ENCODE measurements at regions not wholly inside any gene's neighbourhood (a gene's known extent, or its start where the extent isn't known, plus 50 kb on each side); places are given as distances from the start of the nearest gene placed in this dataset.

DNA sequence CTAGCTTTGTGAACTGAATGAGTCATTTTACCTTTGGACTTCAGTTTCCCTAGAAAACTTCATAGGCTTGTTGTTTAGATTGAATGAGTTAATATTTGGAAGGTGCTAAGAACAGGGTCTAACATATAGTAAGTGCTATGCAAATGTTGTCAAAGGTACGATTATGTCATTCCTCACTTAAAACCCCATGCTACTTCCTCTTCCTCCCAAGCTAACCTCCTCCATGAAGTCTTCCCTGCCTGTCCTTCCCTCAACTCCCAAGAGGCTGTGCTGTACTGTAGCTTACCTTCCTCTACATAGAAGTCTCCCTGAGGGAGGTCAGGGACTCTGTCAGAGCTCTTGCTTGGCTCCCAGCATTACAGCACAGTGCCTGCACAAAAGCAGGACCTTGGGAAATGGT is 103.4 kb upstream of the PJA1 start:
- Histone ChIP-seq H3K4me1 (ENCODE audit: insufficient read depth, low read length, poor library complexity, severe bottlenecking) (no peaks in the 10 kb centered on the region), H3K9me3 (ENCODE audit: low read depth, low read length, poor library complexity, severe bottlenecking) (no peaks in the 10 kb centered on the region), H3K36me3 (ENCODE audit: insufficient read depth, low read length, poor library complexity, severe bottlenecking) (no peaks in the 10 kb centered on the region), H3K4me3 (ENCODE audit: low read depth, low read length, poor library complexity, severe bottlenecking) (no peak overlapping the region), H3K27me3 (replicated peaks; ENCODE audit: insufficient read depth, low read depth, low read length, poor library complexity) (no peaks in the 10 kb centered on the region), H3K27ac (ENCODE audit: low read depth, low read length, poor library complexity, severe bottlenecking) (no peak overlapping the region)
- intact Hi-C loops (cut with micrococcal nuclease; ENCODE audit: unreplicated experiment), result no loop called here
- TF ChIP-seq, protein P1, sequence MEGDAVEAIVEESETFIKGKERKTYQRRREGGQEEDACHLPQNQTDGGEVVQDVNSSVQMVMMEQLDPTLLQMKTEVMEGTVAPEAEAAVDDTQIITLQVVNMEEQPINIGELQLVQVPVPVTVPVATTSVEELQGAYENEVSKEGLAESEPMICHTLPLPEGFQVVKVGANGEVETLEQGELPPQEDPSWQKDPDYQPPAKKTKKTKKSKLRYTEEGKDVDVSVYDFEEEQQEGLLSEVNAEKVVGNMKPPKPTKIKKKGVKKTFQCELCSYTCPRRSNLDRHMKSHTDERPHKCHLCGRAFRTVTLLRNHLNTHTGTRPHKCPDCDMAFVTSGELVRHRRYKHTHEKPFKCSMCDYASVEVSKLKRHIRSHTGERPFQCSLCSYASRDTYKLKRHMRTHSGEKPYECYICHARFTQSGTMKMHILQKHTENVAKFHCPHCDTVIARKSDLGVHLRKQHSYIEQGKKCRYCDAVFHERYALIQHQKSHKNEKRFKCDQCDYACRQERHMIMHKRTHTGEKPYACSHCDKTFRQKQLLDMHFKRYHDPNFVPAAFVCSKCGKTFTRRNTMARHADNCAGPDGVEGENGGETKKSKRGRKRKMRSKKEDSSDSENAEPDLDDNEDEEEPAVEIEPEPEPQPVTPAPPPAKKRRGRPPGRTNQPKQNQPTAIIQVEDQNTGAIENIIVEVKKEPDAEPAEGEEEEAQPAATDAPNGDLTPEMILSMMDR (conservative IDR thresholded peaks at IDR 0.05; ENCODE audit: low read depth, low read length), result no peak
- no peak for TF ChIP-seq EZH2 (IDR thresholded peaks at IDR 0.05; ENCODE audit: borderline replicate concordance, low read depth, low read length, poor library complexity, severe bottlenecking)
- CTCF ChIA-PET, result no interaction called here
- no TSS peak for BruUV-seq (replicated peaks)
- no peak for DNase-seq (ENCODE audit: low spot score)
- POLR2A ChIA-PET (ENCODE audit: low non-redundant PET), result no interaction called here

DNA sequence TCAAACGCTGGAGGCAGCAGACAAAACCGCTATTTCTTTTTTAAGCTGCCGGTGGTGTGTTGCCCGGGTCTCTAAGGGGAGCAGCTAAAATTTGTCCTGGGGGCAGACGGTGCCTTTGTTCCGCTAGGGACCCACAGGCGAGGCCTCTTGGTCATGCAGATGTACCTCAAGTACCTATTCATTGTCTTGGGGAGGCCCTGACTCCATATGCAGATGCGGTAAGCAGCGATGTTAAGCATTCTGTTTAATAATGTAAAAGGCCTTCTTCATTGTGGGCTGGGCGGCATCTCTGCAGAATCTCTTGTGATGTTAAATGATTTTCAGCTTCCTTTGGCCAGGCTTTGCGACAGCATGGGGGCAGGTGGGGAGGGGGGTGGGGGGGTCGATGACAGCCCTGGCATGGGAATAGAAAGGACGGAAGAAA is 98.9 kb upstream of the PJA1 start:
- Histone ChIP-seq H3K27ac (ENCODE audit: low read depth, low read length, poor library complexity, severe bottlenecking) (no peak overlapping the region), H3K9me3 (ENCODE audit: low read depth, low read length, poor library complexity, severe bottlenecking) (no peaks in the 10 kb centered on the region), H3K4me3 (ENCODE audit: low read depth, low read length, poor library complexity, severe bottlenecking) (no peak overlapping the region), H3K4me1 (ENCODE audit: insufficient read depth, low read length, poor library complexity, severe bottlenecking) (no peaks in the 10 kb centered on the region), H3K27me3 (replicated peaks; ENCODE audit: insufficient read depth, low read depth, low read length, poor library complexity) (no peaks in the 10 kb centered on the region), H3K36me3 (ENCODE audit: insufficient read depth, low read length, poor library complexity, severe bottlenecking) (no peaks in the 10 kb centered on the region)
- intact Hi-C loops (cut with micrococcal nuclease; ENCODE audit: unreplicated experiment), result no loop called here
- BruUV-seq (replicated peaks), result no TSS peak
- POLR2A ChIA-PET (ENCODE audit: low non-redundant PET), result no interaction called here
- CTCF ChIA-PET, result no interaction called here
- no peak for TF ChIP-seq EZH2 (IDR thresholded peaks at IDR 0.05; ENCODE audit: borderline replicate concordance, low read depth, low read length, poor library complexity, severe bottlenecking)
- TF ChIP-seq, protein P1 (conservative IDR thresholded peaks at IDR 0.05; ENCODE audit: low read depth, low read length), result no peak
- DNase-seq (ENCODE audit: low spot score), result no peak

DNA sequence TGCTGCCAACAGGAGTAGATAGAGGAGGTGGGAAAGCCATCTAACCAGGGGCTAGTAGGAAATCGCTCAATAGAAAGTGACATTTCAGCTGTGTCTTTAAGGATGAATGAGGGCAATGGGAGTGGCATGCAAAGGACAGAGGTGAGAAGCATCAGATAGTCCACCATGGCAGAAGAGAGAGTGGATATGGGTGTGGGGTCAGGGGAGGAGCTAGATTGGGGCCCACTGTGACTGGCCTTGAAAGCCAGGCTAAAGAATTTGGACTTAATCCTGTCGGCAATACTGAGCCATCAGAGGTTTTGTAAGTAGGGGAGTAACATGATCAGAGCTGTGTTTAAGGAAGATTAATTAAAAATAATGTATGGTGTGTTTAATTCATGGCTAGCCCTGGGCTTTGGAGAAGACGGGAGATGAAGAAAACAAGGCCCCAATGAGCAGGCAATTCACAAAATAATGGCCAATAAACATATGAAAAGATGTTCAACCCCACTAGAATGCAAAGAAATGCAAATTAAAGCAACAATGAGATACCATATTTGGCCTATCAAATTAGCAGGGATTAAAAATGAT is 98.1 kb upstream of the PJA1 start:
- H3K27ac ChIP-seq (ENCODE audit: low read depth, low read length, poor library complexity, severe bottlenecking), result no peak overlapping the region
- CTCF ChIA-PET, result interaction anchor here (0.6 kb wide), 1 partner anchor 161 kb away, joined by 5 read pairs; no protein-coding TSS in a partner anchor
- POLR2A ChIA-PET (ENCODE audit: low non-redundant PET), result no interaction called here
- H3K9me3 ChIP-seq (ENCODE audit: low read depth, low read length, poor library complexity, severe bottlenecking), result no peaks in the 10 kb centered on the region
- no peak for DNase-seq (ENCODE audit: low spot score)
- no peak overlapping the region for H3K4me3 ChIP-seq (ENCODE audit: low read depth, low read length, poor library complexity, severe bottlenecking)
- no TSS peak for BruUV-seq (replicated peaks)
- TF ChIP-seq, protein P1 (conservative IDR thresholded peaks at IDR 0.05; ENCODE audit: low read depth, low read length), result no peak
- no peak for TF ChIP-seq EZH2 (IDR thresholded peaks at IDR 0.05; ENCODE audit: borderline replicate concordance, low read depth, low read length, poor library complexity, severe bottlenecking)
- H3K36me3 ChIP-seq (ENCODE audit: insufficient read depth, low read length, poor library complexity, severe bottlenecking), result no peaks in the 10 kb centered on the region
- H3K27me3 ChIP-seq (replicated peaks; ENCODE audit: insufficient read depth, low read depth, low read length, poor library complexity), result no peaks in the 10 kb centered on the region
- H3K4me1 ChIP-seq (ENCODE audit: insufficient read depth, low read length, poor library complexity, severe bottlenecking), result no peaks in the 10 kb centered on the region
- intact Hi-C loops (cut with micrococcal nuclease; ENCODE audit: unreplicated experiment), result no loop called here

Measured in A673 (cell line).